KMS-11 (cell line): ENCODE measurements at regions not wholly inside any gene's neighbourhood (a gene's known extent, or its start where the extent isn't known, plus 50 kb on each side); places are given as distances from the start of the nearest gene placed in this dataset.
"Not testable (repeated sequence)": the region's sequence is repeated elsewhere in the genome, so short reads cannot be mapped to it uniquely, and the experiment has no call there.

Source experiments
- H2AFZ ChIP-seq: fragments of 200-600 bp; sonication (generic); 2 replicates; pipeline ENCODE4 v1.6.1; 2016; ENCODE audit warnings: antibody characterized with exemption, mixed run types, low read depth
- H3K27ac ChIP-seq: fragments of 200-600 bp; sonication (generic); 2 replicates; pipeline ENCODE4 v1.6.1; 2016; ENCODE audit warnings: mild to moderate bottlenecking, mixed run types
- H3K27me3 ChIP-seq: fragments of 200-600 bp; sonication (generic); 2 replicates; pipeline ENCODE4 v1.6.1; 2017; ENCODE audit warnings: mild to moderate bottlenecking, low read depth, mixed run types, moderate library complexity; ENCODE audit not compliant: insufficient read depth
- H3K36me3 ChIP-seq: fragments of 200-600 bp; sonication (generic); 2 replicates; pipeline ENCODE4 v1.6.1; 2017; ENCODE audit warnings: mild to moderate bottlenecking, mixed run types; ENCODE audit not compliant: insufficient read depth
- H3K4me1 ChIP-seq: fragments of 200-600 bp; sonication (generic); 2 replicates; pipeline ENCODE4 v1.6.1; 2016; ENCODE audit warnings: mild to moderate bottlenecking, low read depth, mixed run types; ENCODE audit not compliant: poor library complexity, severe bottlenecking
- H3K4me2 ChIP-seq: fragments of 200-600 bp; sonication (generic); 2 replicates; pipeline ENCODE4 v1.7.0; 2016; ENCODE audit warnings: mild to moderate bottlenecking, mixed run types
- H3K4me3 ChIP-seq: fragments of 200-600 bp; sonication (generic); IDR thresholded peaks from 2 replicates; pipeline ENCODE4 v1.6.1; 2017; ENCODE audit warnings: low read depth, low read length, mixed read lengths; ENCODE audit not compliant: insufficient read depth
- H3K79me2 ChIP-seq: fragments of 200-600 bp; sonication (generic); 2 replicates; pipeline ENCODE4 v1.6.1; 2016; ENCODE audit warnings: low read depth, mixed run types; ENCODE audit not compliant: insufficient read depth
- H3K9ac ChIP-seq: fragments of 200-600 bp; sonication (generic); 2 replicates; pipeline ENCODE4 v1.6.1; 2016; ENCODE audit warnings: mild to moderate bottlenecking, mixed run types
- H4K20me1 ChIP-seq: fragments of 200-600 bp; sonication (generic); 2 replicates; pipeline ENCODE4 v1.6.1; 2016; ENCODE audit warnings: mild to moderate bottlenecking, mixed run types; ENCODE audit not compliant: insufficient read depth
- CTCF ChIP-seq: fragments of 200-600 bp; sonication (generic); conservative IDR thresholded peaks from 2 replicates; pipeline ENCODE4 v1.6.1; 2017; ENCODE audit warnings: low read depth, mild to moderate bottlenecking, antibody characterized with exemption, low read length, moderate library complexity, mixed read lengths

DNA sequence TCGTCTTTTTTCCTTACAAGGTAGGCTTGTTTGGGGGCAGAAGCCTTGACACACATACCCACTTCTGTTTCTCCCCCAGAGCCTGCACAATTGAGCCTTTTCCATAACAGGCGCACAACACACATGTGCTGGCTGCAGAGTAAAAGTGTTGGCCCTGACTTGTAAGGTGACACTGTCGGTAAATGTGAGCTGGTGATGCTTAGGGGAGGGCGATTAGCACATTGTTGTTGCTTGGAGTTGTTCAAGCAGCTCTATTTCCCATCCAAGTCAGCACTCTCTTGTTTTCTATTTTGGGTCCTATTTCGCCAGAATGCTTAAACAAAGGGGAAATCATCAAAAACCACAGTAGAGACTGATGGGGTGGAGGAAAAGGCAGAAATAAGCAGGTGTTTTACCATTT, 51.9 kb upstream of the PTPRJ start:
- no peak overlapping the region for H3K27ac ChIP-seq
- no peaks in the 10 kb centered on the region for H3K36me3 ChIP-seq
- H2AFZ ChIP-seq, result peak overlapping the region; percentile 14; the same call in 1 of the 2 replicates
- no peak overlapping the region for H3K4me3 ChIP-seq
- TF ChIP-seq CTCF, result no peak
- H3K9ac ChIP-seq, result no peak overlapping the region
- peaks cover 26% of the 10 kb centered on the region for H3K4me1 ChIP-seq
- H3K4me2 ChIP-seq, result peak overlapping the region; percentile 29; the same call in 1 of the 2 replicates
- no peaks in the 10 kb centered on the region for H3K27me3 ChIP-seq
- H3K79me2 ChIP-seq, result no peaks in the 10 kb centered on the region
- H4K20me1 ChIP-seq, result no peaks in the 10 kb centered on the region

GRCh38 chr11:47924184-47924691, 56.1 kb upstream of the PTPRJ start:
- Histone ChIP-seq H4K20me1 (no peaks in the 10 kb centered on the region), H3K79me2 (no peaks in the 10 kb centered on the region), H2AFZ (no peak overlapping the region), H3K4me2 (no peak overlapping the region), H3K27me3 (no peaks in the 10 kb centered on the region), H3K36me3 (no peaks in the 10 kb centered on the region), H3K4me3 (no peak overlapping the region), H3K27ac (no peak overlapping the region), H3K4me1 (peaks cover 53% of the 10 kb centered on the region), H3K9ac (no peak overlapping the region)
- no peak for TF ChIP-seq CTCF

GRCh38 chr11:47923667-47924066, 56.7 kb upstream of the PTPRJ start:
- Histone ChIP-seq H3K9ac (no peak overlapping the region), H3K36me3 (no peaks in the 10 kb centered on the region), H4K20me1 (no peaks in the 10 kb centered on the region), H3K4me3 (no peak overlapping the region), H2AFZ (no peak overlapping the region), H3K27me3 (no peaks in the 10 kb centered on the region), H3K79me2 (no peaks in the 10 kb centered on the region), H3K4me2 (no peak overlapping the region; the same call in 1 of the 2 replicates), H3K27ac (no peak overlapping the region), H3K4me1 (peaks cover 53% of the 10 kb centered on the region)
- TF ChIP-seq CTCF, result no peak

GRCh38 chr11:47921080-47921555, 59.2 kb upstream of the PTPRJ start:
- Histone ChIP-seq H3K4me2 (peak overlapping the region; percentile 50; the same call in 1 of the 2 replicates), H3K27ac (0 out of 2 replicates have a peak overlapping the region, but pooled peaks have one; percentile 2)

GRCh38 chr11:47918882-47919495, 61.4 kb upstream of the PTPRJ start:
- Histone ChIP-seq H3K27me3 (no peaks in the 10 kb centered on the region), H3K4me1 (peaks cover 51% of the 10 kb centered on the region), H4K20me1 (no peaks in the 10 kb centered on the region), H3K27ac (peak overlapping the region; percentile 46), H3K36me3 (no peaks in the 10 kb centered on the region), H3K4me2 (peak overlapping the region; percentile 71; the same call in 1 of the 2 replicates), H3K79me2 (no peaks in the 10 kb centered on the region), H3K9ac (no peak overlapping the region; the same call in 1 of the 2 replicates), H3K4me3 (no peak overlapping the region), H2AFZ (no peak overlapping the region)
- no peak for TF ChIP-seq CTCF

More at GRCh38 chr11:47921080-47921555, 59.2 kb upstream of the PTPRJ start:
- peaks cover 58% of the 10 kb centered on the region for H3K4me1 ChIP-seq
- not testable (repeated sequence) for H4K20me1 ChIP-seq, H3K79me2 ChIP-seq, H3K4me3 ChIP-seq, H3K27me3 ChIP-seq, H3K36me3 ChIP-seq, H3K9ac ChIP-seq, H2AFZ ChIP-seq
